ENCODE measurements at regions not wholly inside any gene's neighbourhood (a gene's known extent, or its start where the extent isn't known, plus 50 kb on each side); places are given as distances from the start of the nearest gene placed in this dataset.

DNA sequence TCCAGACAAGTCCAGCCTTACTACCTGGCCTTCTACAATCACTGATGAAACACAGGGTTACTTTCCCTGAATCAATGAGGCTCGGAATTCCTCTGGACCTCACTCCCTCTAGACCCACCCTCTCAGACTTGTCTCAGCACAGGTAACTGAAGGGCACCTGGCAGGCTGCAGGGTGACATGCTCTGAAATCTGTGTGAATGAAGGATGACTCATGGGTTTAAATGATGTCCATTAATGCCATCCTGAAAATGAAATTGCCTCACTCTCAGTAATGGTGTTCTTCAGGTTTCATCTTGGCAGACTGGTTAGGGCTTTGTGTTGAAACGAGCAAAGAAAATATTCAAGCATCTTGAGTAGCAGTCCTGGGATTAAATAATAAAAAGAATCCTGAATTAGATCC lies 134.4 kb downstream of the MAF start:
- H3K4ac ChIP-seq (ENCODE audit: low read depth in 1 of 2, low read length in 2 of 2) = no peak overlapping the region
- H3K79me1 ChIP-seq (replicated peaks; ENCODE audit: low read length, poor library complexity, severe bottlenecking) = no peaks in the 10 kb centered on the region
- H3K4me3 ChIP-seq (ENCODE audit: insufficient read depth in 1 of 2, low read depth in 1 of 2, low read length in 2 of 2) = no peak overlapping the region
- H3K18ac ChIP-seq (ENCODE audit: low read depth in 1 of 2, low read length in 2 of 2) = no peak overlapping the region
- H2AK5ac ChIP-seq (ENCODE audit: low read length, severe bottlenecking) = no peak overlapping the region
- H3K9me3 ChIP-seq (ENCODE audit: control insufficient read depth, low read length) = peaks cover 4% of the 10 kb centered on the region
- 100% methylated on average over 1 of the region's 2 CpGs for WGBS
- no peak overlapping the region for H3K14ac ChIP-seq (ENCODE audit: low read length in 2 of 2)
- H4K8ac ChIP-seq (ENCODE audit: low read length) = no peak overlapping the region
- no peak overlapping the region for H2BK12ac ChIP-seq (ENCODE audit: low read length in 2 of 2)
- no peaks in the 10 kb centered on the region for H3K36me3 ChIP-seq (ENCODE audit: control insufficient read depth in 1 of 2, insufficient read depth in 2 of 2, low read depth in 1 of 2, low read length in 2 of 2)
- H3K27ac ChIP-seq (ENCODE audit: low read length, poor library complexity, severe bottlenecking) = no peak overlapping the region
- H4K91ac ChIP-seq (ENCODE audit: low read length) = no peak overlapping the region
- H2AFZ ChIP-seq (ENCODE audit: low read depth, low read length) = no peak overlapping the region
- no peak overlapping the region for H2BK15ac ChIP-seq (ENCODE audit: low read depth, poor library complexity, severe bottlenecking)
- DNase-seq = no peak
- no peak overlapping the region for H2BK120ac ChIP-seq (ENCODE audit: low read depth, low read length)
- H3K27me3 ChIP-seq (ENCODE audit: control insufficient read depth in 1 of 2, insufficient read depth in 1 of 2, low read length in 2 of 2) = no peaks in the 10 kb centered on the region
- H3K4me2 ChIP-seq (ENCODE audit: low read length, poor library complexity, severe bottlenecking) = no peak overlapping the region
- no peak overlapping the region for H2BK5ac ChIP-seq (ENCODE audit: low read depth, low read length, poor library complexity, severe bottlenecking)
- H3K4me1 ChIP-seq (ENCODE audit: control insufficient read depth, insufficient read depth, low read depth, low read length) = no peaks in the 10 kb centered on the region
- no peak overlapping the region for H3K23ac ChIP-seq (ENCODE audit: low read length in 2 of 2)
- H3K9ac ChIP-seq (ENCODE audit: low read length) = no peak overlapping the region

DNA sequence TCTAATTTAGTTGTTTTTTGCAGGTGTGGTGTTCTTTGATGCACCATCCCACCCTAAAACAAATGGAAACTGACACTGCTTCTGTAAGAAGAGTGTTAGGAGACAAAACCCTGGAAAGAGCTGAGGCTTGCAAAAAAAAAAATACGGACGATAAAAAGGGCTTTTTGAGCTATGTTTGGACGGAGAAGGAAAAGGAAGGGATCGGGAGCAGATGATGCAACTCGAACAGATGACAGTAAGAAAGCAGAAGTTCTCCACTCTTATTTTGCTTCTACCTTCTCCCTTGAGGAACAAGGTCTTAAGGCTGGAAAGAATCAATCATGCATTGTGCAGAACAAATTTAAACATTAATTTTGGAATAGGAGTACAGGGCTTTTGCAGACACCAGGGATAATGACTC lies 136.7 kb downstream of the MAF start:
- H3K79me1 ChIP-seq (replicated peaks; ENCODE audit: low read length, poor library complexity, severe bottlenecking) = no peaks in the 10 kb centered on the region
- no peak overlapping the region for H2BK120ac ChIP-seq (ENCODE audit: low read depth, low read length)
- H4K91ac ChIP-seq (ENCODE audit: low read length) = no peak overlapping the region
- 95% methylated on average over 3 of the region's 5 CpGs for WGBS
- H2BK5ac ChIP-seq (ENCODE audit: low read depth, low read length, poor library complexity, severe bottlenecking) = no peak overlapping the region
- no peak overlapping the region for H3K9ac ChIP-seq (ENCODE audit: low read length)
- H3K27ac ChIP-seq (ENCODE audit: low read length, poor library complexity, severe bottlenecking) = no peak overlapping the region
- peaks cover 4% of the 10 kb centered on the region for H3K9me3 ChIP-seq (ENCODE audit: control insufficient read depth, low read length)
- no peak overlapping the region for H3K4me3 ChIP-seq (ENCODE audit: insufficient read depth in 1 of 2, low read depth in 1 of 2, low read length in 2 of 2)
- no peak overlapping the region for H2AK5ac ChIP-seq (ENCODE audit: low read length, severe bottlenecking)
- no peak overlapping the region for H3K18ac ChIP-seq (ENCODE audit: low read depth in 1 of 2, low read length in 2 of 2)
- no peaks in the 10 kb centered on the region for H3K36me3 ChIP-seq (ENCODE audit: control insufficient read depth in 1 of 2, insufficient read depth in 2 of 2, low read depth in 1 of 2, low read length in 2 of 2)
- DNase-seq = no peak
- H3K14ac ChIP-seq (ENCODE audit: low read length in 2 of 2) = no peak overlapping the region
- no peak overlapping the region for H3K23ac ChIP-seq (ENCODE audit: low read length in 2 of 2)
- H2AFZ ChIP-seq (ENCODE audit: low read depth, low read length) = no peak overlapping the region
- no peaks in the 10 kb centered on the region for H3K27me3 ChIP-seq (ENCODE audit: control insufficient read depth in 1 of 2, insufficient read depth in 1 of 2, low read length in 2 of 2)
- H2BK12ac ChIP-seq (ENCODE audit: low read length in 2 of 2) = no peak overlapping the region
- H2BK15ac ChIP-seq (ENCODE audit: low read depth, poor library complexity, severe bottlenecking) = no peak overlapping the region
- H3K4ac ChIP-seq (ENCODE audit: low read depth in 1 of 2, low read length in 2 of 2) = no peak overlapping the region
- no peak overlapping the region for H3K4me2 ChIP-seq (ENCODE audit: low read length, poor library complexity, severe bottlenecking)
- no peak overlapping the region for H4K8ac ChIP-seq (ENCODE audit: low read length)
- H3K4me1 ChIP-seq (ENCODE audit: control insufficient read depth, insufficient read depth, low read depth, low read length) = no peaks in the 10 kb centered on the region

DNA sequence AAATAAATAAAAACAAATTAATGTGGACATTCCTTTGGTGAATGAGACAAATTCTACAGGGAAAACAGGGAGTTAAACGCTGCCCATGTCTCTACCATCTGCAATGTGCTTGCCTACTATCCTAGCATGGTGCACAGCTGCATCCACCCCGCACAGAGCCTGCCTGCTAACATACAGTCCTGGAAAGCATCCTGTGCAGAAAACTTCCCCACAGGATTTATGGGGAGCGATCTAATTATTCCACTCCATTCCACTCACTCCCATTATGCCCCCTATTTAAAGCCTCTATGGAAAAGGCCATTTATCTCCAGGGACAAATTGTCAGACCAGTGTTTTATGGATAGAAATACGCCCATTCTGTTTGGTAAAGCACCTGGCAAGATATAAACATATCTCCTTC lies 144.5 kb downstream of the MAF start:
- no peak overlapping the region for H2BK5ac ChIP-seq (ENCODE audit: low read depth, low read length, poor library complexity, severe bottlenecking)

DNA sequence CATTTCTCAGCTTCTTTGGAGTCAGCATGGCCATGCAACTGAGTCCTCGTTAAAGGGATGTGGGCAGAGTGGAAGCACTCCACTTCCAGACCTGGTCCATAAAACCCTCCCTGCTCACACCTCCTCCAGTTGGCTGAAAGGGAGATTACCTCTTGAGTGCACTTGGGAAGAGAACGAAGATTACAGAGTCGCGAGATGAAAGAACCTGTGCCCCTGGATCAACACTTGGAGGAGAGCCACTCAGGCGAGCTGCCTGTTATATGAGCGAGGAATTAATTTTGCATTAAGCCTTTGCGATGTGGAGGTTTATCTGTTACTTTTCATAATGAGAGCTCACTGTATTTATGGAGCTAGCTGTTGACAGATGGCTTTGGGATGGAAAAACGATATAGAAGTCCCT lies 147.9 kb downstream of the MAF start:
- H3K27ac ChIP-seq (ENCODE audit: low read length, poor library complexity, severe bottlenecking) = no peak overlapping the region
- 85% methylated on average over 8 of the region's 8 CpGs for WGBS
- no peak overlapping the region for H3K4ac ChIP-seq (ENCODE audit: low read depth in 1 of 2, low read length in 2 of 2)
- H3K14ac ChIP-seq (ENCODE audit: low read length in 2 of 2) = no peak overlapping the region
- H2AFZ ChIP-seq (ENCODE audit: low read depth, low read length) = no peak overlapping the region
- H4K8ac ChIP-seq (ENCODE audit: low read length) = no peak overlapping the region
- H3K9ac ChIP-seq (ENCODE audit: low read length) = no peak overlapping the region
- H3K9me3 ChIP-seq (ENCODE audit: control insufficient read depth, low read length) = no peaks in the 10 kb centered on the region
- no peak overlapping the region for H2BK15ac ChIP-seq (ENCODE audit: low read depth, poor library complexity, severe bottlenecking)
- H2BK5ac ChIP-seq (ENCODE audit: low read depth, low read length, poor library complexity, severe bottlenecking) = no peak overlapping the region
- H4K91ac ChIP-seq (ENCODE audit: low read length) = no peak overlapping the region
- peaks cover 0 to 4% of the 10 kb centered on the region in 2 experiments for H3K27me3 ChIP-seq (ENCODE audit: control insufficient read depth in 1 of 2, insufficient read depth in 1 of 2, low read length in 2 of 2)
- no peaks in the 10 kb centered on the region for H3K36me3 ChIP-seq (ENCODE audit: control insufficient read depth in 1 of 2, insufficient read depth in 2 of 2, low read depth in 1 of 2, low read length in 2 of 2)
- H2BK120ac ChIP-seq (ENCODE audit: low read depth, low read length) = no peak overlapping the region
- no peak for DNase-seq
- H3K4me3 ChIP-seq (ENCODE audit: insufficient read depth in 1 of 2, low read depth in 1 of 2, low read length in 2 of 2) = no peak overlapping the region
- H3K4me1 ChIP-seq (ENCODE audit: control insufficient read depth, insufficient read depth, low read depth, low read length) = no peaks in the 10 kb centered on the region
- no peak overlapping the region for H3K18ac ChIP-seq (ENCODE audit: low read depth in 1 of 2, low read length in 2 of 2)
- no peak overlapping the region for H3K4me2 ChIP-seq (ENCODE audit: low read length, poor library complexity, severe bottlenecking)
- no peak overlapping the region for H2AK5ac ChIP-seq (ENCODE audit: low read length, severe bottlenecking)
- H3K23ac ChIP-seq (ENCODE audit: low read length in 2 of 2) = no peak overlapping the region
- H2BK12ac ChIP-seq (ENCODE audit: low read length in 2 of 2) = no peak overlapping the region
- H3K79me1 ChIP-seq (replicated peaks; ENCODE audit: low read length, poor library complexity, severe bottlenecking) = no peaks in the 10 kb centered on the region

More for the DNA sequence above, 144.5 kb downstream of the MAF start:
- Histone ChIP-seq H3K27ac (ENCODE audit: low read length, poor library complexity, severe bottlenecking) (no peak overlapping the region), H3K4ac (ENCODE audit: low read depth in 1 of 2, low read length in 2 of 2) (no peak overlapping the region), H3K36me3 (ENCODE audit: control insufficient read depth in 1 of 2, insufficient read depth in 2 of 2, low read depth in 1 of 2, low read length in 2 of 2) (no peaks in the 10 kb centered on the region), H3K79me1 (replicated peaks; ENCODE audit: low read length, poor library complexity, severe bottlenecking) (no peaks in the 10 kb centered on the region), H4K91ac (ENCODE audit: low read length) (no peak overlapping the region), H3K14ac (ENCODE audit: low read length in 2 of 2) (no peak overlapping the region), H2AFZ (ENCODE audit: low read depth, low read length) (no peak overlapping the region), H3K18ac (ENCODE audit: low read depth in 1 of 2, low read length in 2 of 2) (no peak overlapping the region), H2AK5ac (ENCODE audit: low read length, severe bottlenecking) (no peak overlapping the region), H2BK15ac (ENCODE audit: low read depth, poor library complexity, severe bottlenecking) (no peak overlapping the region), H2BK12ac (ENCODE audit: low read length in 2 of 2) (no peak overlapping the region), H3K9ac (ENCODE audit: low read length) (no peak overlapping the region), H4K8ac (ENCODE audit: low read length) (no peak overlapping the region), H2BK120ac (ENCODE audit: low read depth, low read length) (no peak overlapping the region), H3K4me2 (ENCODE audit: low read length, poor library complexity, severe bottlenecking) (no peak overlapping the region), H3K9me3 (ENCODE audit: control insufficient read depth, low read length) (no peaks in the 10 kb centered on the region), H3K4me3 (ENCODE audit: insufficient read depth in 1 of 2, low read depth in 1 of 2, low read length in 2 of 2) (no peak overlapping the region), H3K23ac (ENCODE audit: low read length in 2 of 2) (no peak overlapping the region), H3K27me3 (ENCODE audit: control insufficient read depth in 1 of 2, insufficient read depth in 1 of 2, low read length in 2 of 2) (peaks cover 0 to 4% of the 10 kb centered on the region in 2 experiments), H3K4me1 (ENCODE audit: control insufficient read depth, insufficient read depth, low read depth, low read length) (no peaks in the 10 kb centered on the region)
- WGBS = 64% methylated on average over 4 of the region's 4 CpGs
- DNase-seq = no peak
